Muscle of leg (tissue), 3 donors: ENCODE measurements at regions not wholly inside any gene's neighbourhood (a gene's known extent, or its start where the extent isn't known, plus 50 kb on each side); places are given as distances from the start of the nearest gene placed in this dataset.
"Not testable (repeated sequence)": the region's sequence is repeated elsewhere in the genome, so short reads cannot be mapped to it uniquely, and the experiment has no call there.

ENCODE experiments used
- DNase-seq: peaks from one replicate; pipeline ENCODE4 v3.0.0; 2013
- H3K27ac ChIP-seq: one replicate; pipeline ENCODE4 v1.5.1; 2013; ENCODE audit warnings: mild to moderate bottlenecking, low read length, control low read depth
- H3K27me3 ChIP-seq: one replicate; pipeline ENCODE4 v1.6.1; 2013; ENCODE audit warnings: low read length; ENCODE audit not compliant: control insufficient read depth, insufficient read depth
- H3K36me3 ChIP-seq: one replicate; pipeline ENCODE4 v1.6.1; 2013; ENCODE audit warnings: low read length; ENCODE audit not compliant: control insufficient read depth, insufficient read depth
- H3K4me1 ChIP-seq: one replicate; pipeline ENCODE4 v1.6.1; 2013; ENCODE audit warnings: low read length; ENCODE audit not compliant: control insufficient read depth, insufficient read depth
- H3K4me3 ChIP-seq: one replicate; pipeline ENCODE4 v1.5.1; 2013; ENCODE audit warnings: low read length, control low read depth
- H3K9me3 ChIP-seq: replicated peaks from 2 replicates; pipeline ENCODE4 v1.6.1; 2013; ENCODE audit warnings: low read depth, low read length; ENCODE audit not compliant: control insufficient read depth
- WGBS: methylation state at CpG from one replicate; pipeline ENCODE4 v1.1.5; 2013; ENCODE audit warnings: missing lambda C conversion rate; ENCODE audit not compliant: insufficient coverage; 5-methylcytosine and 5-hydroxymethylcytosine counted together

GRCh38 chr5:18653216-18653752, 1019.0 kb downstream of the TAF11L14 start:
- no peak overlapping the region for H3K4me3 ChIP-seq
- H3K4me1 ChIP-seq = no peaks in the 10 kb centered on the region
- H3K27ac ChIP-seq = no peak overlapping the region
- no peak for DNase-seq
- H3K27me3 ChIP-seq = no peaks in the 10 kb centered on the region
- no CpG with 5 or more reads among the region's 1 CpG for WGBS
- H3K9me3 ChIP-seq = peaks cover 9% of the 10 kb centered on the region
- no peaks in the 10 kb centered on the region for H3K36me3 ChIP-seq

- no peaks in the 10 kb centered on the region for H3K36me3 ChIP-seq
- no peaks in the 10 kb centered on the region for H3K27me3 ChIP-seq
- DNase-seq = peak; percentile 70
- no peaks in the 10 kb centered on the region for H3K4me1 ChIP-seq
- no peaks in the 10 kb centered on the region for H3K9me3 ChIP-seq
- no peak overlapping the region for H3K27ac ChIP-seq
- no peak overlapping the region for H3K4me3 ChIP-seq
These were observed 1026.3 kb downstream of the TAF11L14 start for GRCh38 chr5:18660511-18660910.

GRCh38 chr5:18662231-18662630, 1028.0 kb downstream of the TAF11L14 start:
- WGBS = no CpG with 5 or more reads among the region's 2 CpGs
- DNase-seq = peak; percentile 87
- H3K4me1 ChIP-seq = no peaks in the 10 kb centered on the region
- no peak overlapping the region for H3K4me3 ChIP-seq
- no peaks in the 10 kb centered on the region for H3K9me3 ChIP-seq
- H3K36me3 ChIP-seq = no peaks in the 10 kb centered on the region
- H3K27ac ChIP-seq = no peak overlapping the region
- H3K27me3 ChIP-seq = no peaks in the 10 kb centered on the region

- not testable (repeated sequence) for DNase-seq, H3K36me3 ChIP-seq, H3K4me1 ChIP-seq, H3K27ac ChIP-seq, H3K27me3 ChIP-seq, H3K4me3 ChIP-seq, H3K9me3 ChIP-seq
- WGBS = 100% methylated on average over 3 of the region's 4 CpGs
These were observed 1040.0 kb downstream of the TAF11L14 start for GRCh38 chr5:18674212-18674611.

- no peaks in the 10 kb centered on the region for H3K27me3 ChIP-seq
- H3K4me1 ChIP-seq = no peaks in the 10 kb centered on the region
- H3K27ac ChIP-seq = no peak overlapping the region
- no peak for DNase-seq
- no peaks in the 10 kb centered on the region for H3K36me3 ChIP-seq
- no CpG with 5 or more reads among the region's 2 CpGs for WGBS
- H3K9me3 ChIP-seq = no peaks in the 10 kb centered on the region
- no peak overlapping the region for H3K4me3 ChIP-seq
These were observed 1040.8 kb downstream of the TAF11L14 start for GRCh38 chr5:18675041-18675440.

GRCh38 chr5:18686253-18686652, 1052.0 kb downstream of the TAF11L14 start:
- no peaks in the 10 kb centered on the region for H3K9me3 ChIP-seq
- H3K4me1 ChIP-seq = no peaks in the 10 kb centered on the region
- H3K4me3 ChIP-seq = no peak overlapping the region
- no peaks in the 10 kb centered on the region for H3K36me3 ChIP-seq
- H3K27me3 ChIP-seq = no peaks in the 10 kb centered on the region
- H3K27ac ChIP-seq = no peak overlapping the region
- DNase-seq = no peak
- 67% methylated on average over 2 of the region's 3 CpGs for WGBS

GRCh38 chr5:18687429-18687828, 1053.2 kb downstream of the TAF11L14 start:
- Histone ChIP-seq H3K4me3 (no peak overlapping the region), H3K27ac (no peak overlapping the region), H3K36me3 (no peaks in the 10 kb centered on the region), H3K4me1 (no peaks in the 10 kb centered on the region), H3K9me3 (no peaks in the 10 kb centered on the region), H3K27me3 (no peaks in the 10 kb centered on the region)
- DNase-seq = no peak
- no CpG with 5 or more reads among the region's 2 CpGs for WGBS

- H3K27ac ChIP-seq = no peak overlapping the region
- DNase-seq = no peak
- H3K36me3 ChIP-seq = no peaks in the 10 kb centered on the region
- no peak overlapping the region for H3K4me3 ChIP-seq
- H3K4me1 ChIP-seq = no peaks in the 10 kb centered on the region
- no CpG with 5 or more reads among the region's 1 CpG for WGBS
- no peaks in the 10 kb centered on the region for H3K9me3 ChIP-seq
- no peaks in the 10 kb centered on the region for H3K27me3 ChIP-seq
These were observed 1065.4 kb downstream of the TAF11L14 start for GRCh38 chr5:18699681-18700080.

GRCh38 chr5:18702821-18703220, 1068.6 kb downstream of the TAF11L14 start:
- DNase-seq = no peak
- Histone ChIP-seq H3K4me3 (no peak overlapping the region), H3K4me1 (no peaks in the 10 kb centered on the region), H3K27me3 (no peaks in the 10 kb centered on the region), H3K36me3 (no peaks in the 10 kb centered on the region), H3K27ac (no peak overlapping the region), H3K9me3 (no peaks in the 10 kb centered on the region)
- no CpG with 5 or more reads among the region's 1 CpG for whole genome bisulfite sequencing

- no peaks in the 10 kb centered on the region for H3K27me3 ChIP-seq
- no peaks in the 10 kb centered on the region for H3K9me3 ChIP-seq
- no peaks in the 10 kb centered on the region for H3K4me1 ChIP-seq
- no peak for DNase-seq
- no peaks in the 10 kb centered on the region for H3K36me3 ChIP-seq
- 79% methylated on average over 2 of the region's 5 CpGs for WGBS
- H3K4me3 ChIP-seq = no peak overlapping the region
- H3K27ac ChIP-seq = no peak overlapping the region
These were observed 1078.8 kb downstream of the TAF11L14 start for GRCh38 chr5:18712936-18713485.

GRCh38 chr5:18720002-18720401, 1085.7 kb downstream of the TAF11L14 start:
- H3K27me3 ChIP-seq = no peaks in the 10 kb centered on the region
- no peak for DNase-seq
- no CpG with 5 or more reads among the region's 1 CpG for WGBS
- no peaks in the 10 kb centered on the region for H3K9me3 ChIP-seq
- no peaks in the 10 kb centered on the region for H3K36me3 ChIP-seq
- H3K27ac ChIP-seq = no peak overlapping the region
- H3K4me3 ChIP-seq = no peak overlapping the region
- H3K4me1 ChIP-seq = no peaks in the 10 kb centered on the region
